WTC11 (cell line): ENCODE measurements at regions not wholly inside any gene's neighbourhood (a gene's known extent, or its start where the extent isn't known, plus 50 kb on each side); places are given as distances from the start of the nearest gene placed in this dataset.

Experiments used
- ATAC-seq: fragments of 200-7000 bp; cut with Tn5 transposase; 2 replicates; pipeline ENCODE4 v1.10.0; 2021; ENCODE audit warnings: mild to moderate bottlenecking, moderate library complexity
- CTCF ChIA-PET: fragments of 300-600 bp; sonication (Branson Sonifier 250); formaldehyde crosslinking; loops from one replicate; lab custom pipeline; 2021; ENCODE audit warnings: antibody characterized with exemption; lab: Charles Lee
- POLR2A ChIA-PET: fragments of 350-600 bp; sonication (Branson Sonifier 250); formaldehyde crosslinking; loops from one replicate; lab custom pipeline; 2021; ENCODE audit warnings: antibody characterized with exemption; lab: Charles Lee
- DNase-seq: peaks from one replicate; pipeline ENCODE4 v3.0.0; 2021; ENCODE audit warnings: low spot score
- H3K27ac Mint-ChIP-seq: 2 replicates; pipeline ENCODE4 v1.8.0; 2021; ENCODE audit warnings: mixed read lengths
- H3K27me3 Mint-ChIP-seq: 2 replicates; pipeline ENCODE4 v1.8.0; 2021; ENCODE audit warnings: low read depth, mild to moderate bottlenecking, moderate library complexity, mixed read lengths
- H3K36me3 Mint-ChIP-seq: 2 replicates; pipeline ENCODE4 v1.8.0; 2021; ENCODE audit warnings: mixed read lengths
- H3K4me1 Mint-ChIP-seq: 2 replicates; pipeline ENCODE4 v1.8.0; 2022; ENCODE audit warnings: mixed read lengths
- H3K4me3 Mint-ChIP-seq: 2 replicates; pipeline ENCODE4 v1.8.0; 2021; ENCODE audit warnings: mild to moderate bottlenecking, moderate library complexity, mixed read lengths
- H3K9me3 Mint-ChIP-seq: 2 replicates; pipeline ENCODE4 v1.8.0; 2021; ENCODE audit warnings: mixed read lengths
- ESRRA ChIP-seq: sonication (generic); formaldehyde crosslinking; IDR thresholded peaks from 2 replicates; pipeline ENCODE4 v1.8.1; 2022; ENCODE audit warnings: mild to moderate bottlenecking, missing genetic modification reagents, borderline replicate concordance
- FOXJ3 ChIP-seq: sonication (generic); formaldehyde crosslinking; IDR thresholded peaks from 2 replicates; pipeline ENCODE4 v1.9.0; 2021; ENCODE audit warnings: missing genetic modification reagents, mild to moderate bottlenecking, borderline replicate concordance
- FOXP1 ChIP-seq: sonication (generic); formaldehyde crosslinking; IDR thresholded peaks from 2 replicates; pipeline ENCODE4 v1.8.0; 2022; ENCODE audit warnings: missing genetic modification reagents, mild to moderate bottlenecking, moderate library complexity, borderline replicate concordance
- KAT7 ChIP-seq: sonication (generic); formaldehyde crosslinking; IDR thresholded peaks from 2 replicates; pipeline ENCODE4 v1.8.1; 2023; ENCODE audit warnings: missing genetic modification reagents, mild to moderate bottlenecking, borderline replicate concordance
- NR2C2 ChIP-seq: sonication (generic); formaldehyde crosslinking; IDR thresholded peaks from 2 replicates; pipeline ENCODE4 v1.8.0; 2022; ENCODE audit warnings: mild to moderate bottlenecking, missing genetic modification reagents
- OVOL2 ChIP-seq: fragments of 250-450 bp; sonication (Bioruptor Pico); IDR thresholded peaks from 2 replicates; pipeline ENCODE4 v1.9.0; 2021; ENCODE audit warnings: mild to moderate bottlenecking, borderline replicate concordance
- PRRX2 ChIP-seq: fragments of 250-450 bp; sonication (Bioruptor Pico); IDR thresholded peaks from 2 replicates; pipeline ENCODE4 v1.8.0; 2021; ENCODE audit warnings: mild to moderate bottlenecking
- SP1 ChIP-seq: sonication (generic); formaldehyde crosslinking; conservative IDR thresholded peaks from 2 replicates; pipeline ENCODE4 v1.8.1; 2022; ENCODE audit warnings: missing genetic modification reagents
- TEAD4 ChIP-seq: sonication (generic); formaldehyde crosslinking; IDR thresholded peaks from 2 replicates; pipeline ENCODE4 v1.8.0; 2022; ENCODE audit warnings: mild to moderate bottlenecking, missing genetic modification reagents
- ZBTB43 ChIP-seq: sonication (generic); formaldehyde crosslinking; IDR thresholded peaks from 2 replicates; pipeline ENCODE4 v1.8.1; 2023; ENCODE audit warnings: mild to moderate bottlenecking, missing genetic modification reagents
- ZNF263 ChIP-seq: sonication (generic); formaldehyde crosslinking; IDR thresholded peaks from 2 replicates; pipeline ENCODE4 v1.8.1; 2022; ENCODE audit warnings: low read depth, mild to moderate bottlenecking, moderate library complexity, missing genetic modification reagents
- ZNF416 ChIP-seq: fragments of 250-450 bp; sonication (Bioruptor Pico); IDR thresholded peaks from 2 replicates; pipeline ENCODE4 v1.9.0; 2021; ENCODE audit warnings: mild to moderate bottlenecking, inconsistent platforms
- ZNF425 ChIP-seq: fragments of 250-450 bp; sonication (Bioruptor Pico); conservative IDR thresholded peaks from 2 replicates; pipeline ENCODE4 v1.9.0; 2021; ENCODE audit warnings: mild to moderate bottlenecking
- ZNF671 ChIP-seq: fragments of 250-450 bp; sonication (Bioruptor Pico); IDR thresholded peaks from 2 replicates; pipeline ENCODE4 v1.8.0; 2021; ENCODE audit warnings: mild to moderate bottlenecking
- TF ChIP-seq, protein P1 (sequence below): sonication (generic); formaldehyde crosslinking; conservative IDR thresholded peaks from 2 replicates; pipeline ENCODE4 v1.8.1; 2022; ENCODE audit warnings: mild to moderate bottlenecking, missing genetic modification reagents
- TF ChIP-seq, protein P2 (sequence below): sonication (generic); formaldehyde crosslinking; IDR thresholded peaks from 2 replicates; pipeline ENCODE4 v1.8.1; 2023; ENCODE audit warnings: mild to moderate bottlenecking, missing genetic modification reagents
- TF ChIP-seq, protein P3 (sequence below): sonication (generic); formaldehyde crosslinking; IDR thresholded peaks from 2 replicates; pipeline ENCODE4 v1.8.1; 2023; ENCODE audit warnings: mild to moderate bottlenecking, missing genetic modification reagents, moderate library complexity
- TF ChIP-seq, protein P4 (sequence below): fragments of 250-450 bp; sonication (Bioruptor Pico); IDR thresholded peaks from 2 replicates; pipeline ENCODE4 v1.9.0; 2021; ENCODE audit warnings: moderate library complexity, mild to moderate bottlenecking, inconsistent platforms, borderline replicate concordance
- TF ChIP-seq, protein P5 (sequence below): sonication (generic); formaldehyde crosslinking; IDR thresholded peaks from 2 replicates; pipeline ENCODE4 v1.8.1; 2022; ENCODE audit warnings: low read depth, missing genetic modification reagents, borderline replicate concordance
- TF ChIP-seq, protein P6 (sequence below): sonication (generic); formaldehyde crosslinking; IDR thresholded peaks from 2 replicates; pipeline ENCODE4 v1.8.0; 2022; ENCODE audit warnings: mild to moderate bottlenecking, missing genetic modification reagents

GRCh38 chr12:72774023-72774422, 501.9 kb downstream of the TRHDE start:
- H3K4me3 Mint-ChIP-seq: no peak overlapping the region
- TF ChIP-seq, protein P1, sequence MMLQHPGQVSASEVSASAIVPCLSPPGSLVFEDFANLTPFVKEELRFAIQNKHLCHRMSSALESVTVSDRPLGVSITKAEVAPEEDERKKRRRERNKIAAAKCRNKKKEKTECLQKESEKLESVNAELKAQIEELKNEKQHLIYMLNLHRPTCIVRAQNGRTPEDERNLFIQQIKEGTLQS: no peak
- TF ChIP-seq, protein P2, sequence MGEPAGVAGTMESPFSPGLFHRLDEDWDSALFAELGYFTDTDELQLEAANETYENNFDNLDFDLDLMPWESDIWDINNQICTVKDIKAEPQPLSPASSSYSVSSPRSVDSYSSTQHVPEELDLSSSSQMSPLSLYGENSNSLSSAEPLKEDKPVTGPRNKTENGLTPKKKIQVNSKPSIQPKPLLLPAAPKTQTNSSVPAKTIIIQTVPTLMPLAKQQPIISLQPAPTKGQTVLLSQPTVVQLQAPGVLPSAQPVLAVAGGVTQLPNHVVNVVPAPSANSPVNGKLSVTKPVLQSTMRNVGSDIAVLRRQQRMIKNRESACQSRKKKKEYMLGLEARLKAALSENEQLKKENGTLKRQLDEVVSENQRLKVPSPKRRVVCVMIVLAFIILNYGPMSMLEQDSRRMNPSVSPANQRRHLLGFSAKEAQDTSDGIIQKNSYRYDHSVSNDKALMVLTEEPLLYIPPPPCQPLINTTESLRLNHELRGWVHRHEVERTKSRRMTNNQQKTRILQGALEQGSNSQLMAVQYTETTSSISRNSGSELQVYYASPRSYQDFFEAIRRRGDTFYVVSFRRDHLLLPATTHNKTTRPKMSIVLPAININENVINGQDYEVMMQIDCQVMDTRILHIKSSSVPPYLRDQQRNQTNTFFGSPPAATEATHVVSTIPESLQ (CRISPR knock-in tag): no peak
- TF ChIP-seq FOXP1 (CRISPR knock-in tag): no peak
- TF ChIP-seq KAT7 (CRISPR knock-in tag): no peak
- no peak for TF ChIP-seq ZNF671 (CRISPR knock-in tag)
- TF ChIP-seq, all 79 proteins: peak for 0
- Mint-ChIP-seq H3K27ac (no peak overlapping the region), H3K9me3 (no peaks in the 10 kb centered on the region), H3K4me1 (no peaks in the 10 kb centered on the region), H3K36me3 (no peaks in the 10 kb centered on the region), H3K27me3 (no peaks in the 10 kb centered on the region)
- no peak for DNase-seq
- no peak for ATAC-seq
- ChIA-PET POLR2A (no interaction called here), CTCF (no interaction called here)

DNA sequence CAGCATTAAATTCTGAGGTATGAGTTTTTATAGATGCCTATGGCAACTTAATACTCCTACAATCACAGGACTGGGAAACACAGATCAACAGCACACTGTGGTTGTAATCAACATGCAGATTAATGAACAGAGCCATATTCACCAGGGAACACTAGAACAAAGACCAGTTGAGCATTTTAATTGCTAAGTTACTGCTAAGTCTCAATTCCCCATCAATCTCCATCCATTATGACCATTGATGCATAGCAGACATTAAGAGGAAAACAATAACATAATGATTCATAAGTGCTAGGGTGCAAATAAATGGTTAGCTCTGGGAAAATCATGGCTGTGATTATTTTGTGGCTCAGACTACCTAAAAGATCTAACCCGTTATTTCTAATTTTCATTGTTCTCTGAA, 505.6 kb downstream of the TRHDE start:
- POLR2A ChIA-PET: no interaction called here
- H3K9me3 Mint-ChIP-seq: peaks cover 12% of the 10 kb centered on the region
- CTCF ChIA-PET: no interaction called here
- no peaks in the 10 kb centered on the region for H3K27me3 Mint-ChIP-seq
- DNase-seq (no peak), ATAC-seq (no peak)
- no peak for TF ChIP-seq OVOL2 (CRISPR knock-in tag)
- TF ChIP-seq, protein P3, sequence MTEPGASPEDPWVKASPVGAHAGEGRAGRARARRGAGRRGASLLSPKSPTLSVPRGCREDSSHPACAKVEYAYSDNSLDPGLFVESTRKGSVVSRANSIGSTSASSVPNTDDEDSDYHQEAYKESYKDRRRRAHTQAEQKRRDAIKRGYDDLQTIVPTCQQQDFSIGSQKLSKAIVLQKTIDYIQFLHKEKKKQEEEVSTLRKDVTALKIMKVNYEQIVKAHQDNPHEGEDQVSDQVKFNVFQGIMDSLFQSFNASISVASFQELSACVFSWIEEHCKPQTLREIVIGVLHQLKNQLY: no peak
- no peak for TF ChIP-seq ZNF671 (CRISPR knock-in tag)
- no peak for TF ChIP-seq ZNF425
- TF ChIP-seq, protein P2 (CRISPR knock-in tag): no peak
- no peak for TF ChIP-seq ESRRA (CRISPR knock-in tag)
- TF ChIP-seq TEAD4 (CRISPR knock-in tag): no peak
- no peak for TF ChIP-seq FOXJ3 (CRISPR knock-in tag)
- TF ChIP-seq SP1: no peak
- TF ChIP-seq PRRX2 (CRISPR knock-in tag): no peak
- TF ChIP-seq, protein P4, sequence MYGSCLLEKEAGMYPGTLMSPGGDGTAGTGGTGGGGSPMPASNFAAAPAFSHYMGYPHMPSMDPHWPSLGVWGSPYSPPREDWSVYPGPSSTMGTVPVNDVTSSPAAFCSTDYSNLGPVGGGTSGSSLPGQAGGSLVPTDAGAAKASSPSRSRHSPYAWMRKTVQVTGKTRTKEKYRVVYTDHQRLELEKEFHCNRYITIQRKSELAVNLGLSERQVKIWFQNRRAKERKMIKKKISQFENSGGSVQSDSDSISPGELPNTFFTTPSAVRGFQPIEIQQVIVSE (CRISPR knock-in tag): no peak
- TF ChIP-seq, protein P5, sequence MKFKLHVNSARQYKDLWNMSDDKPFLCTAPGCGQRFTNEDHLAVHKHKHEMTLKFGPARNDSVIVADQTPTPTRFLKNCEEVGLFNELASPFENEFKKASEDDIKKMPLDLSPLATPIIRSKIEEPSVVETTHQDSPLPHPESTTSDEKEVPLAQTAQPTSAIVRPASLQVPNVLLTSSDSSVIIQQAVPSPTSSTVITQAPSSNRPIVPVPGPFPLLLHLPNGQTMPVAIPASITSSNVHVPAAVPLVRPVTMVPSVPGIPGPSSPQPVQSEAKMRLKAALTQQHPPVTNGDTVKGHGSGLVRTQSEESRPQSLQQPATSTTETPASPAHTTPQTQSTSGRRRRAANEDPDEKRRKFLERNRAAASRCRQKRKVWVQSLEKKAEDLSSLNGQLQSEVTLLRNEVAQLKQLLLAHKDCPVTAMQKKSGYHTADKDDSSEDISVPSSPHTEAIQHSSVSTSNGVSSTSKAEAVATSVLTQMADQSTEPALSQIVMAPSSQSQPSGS (CRISPR knock-in tag): no peak
- no peak for TF ChIP-seq ZBTB43 (CRISPR knock-in tag)
- TF ChIP-seq ZNF416 (CRISPR knock-in tag): no peak
- TF ChIP-seq ZNF263: no peak
- TF ChIP-seq, protein P6, sequence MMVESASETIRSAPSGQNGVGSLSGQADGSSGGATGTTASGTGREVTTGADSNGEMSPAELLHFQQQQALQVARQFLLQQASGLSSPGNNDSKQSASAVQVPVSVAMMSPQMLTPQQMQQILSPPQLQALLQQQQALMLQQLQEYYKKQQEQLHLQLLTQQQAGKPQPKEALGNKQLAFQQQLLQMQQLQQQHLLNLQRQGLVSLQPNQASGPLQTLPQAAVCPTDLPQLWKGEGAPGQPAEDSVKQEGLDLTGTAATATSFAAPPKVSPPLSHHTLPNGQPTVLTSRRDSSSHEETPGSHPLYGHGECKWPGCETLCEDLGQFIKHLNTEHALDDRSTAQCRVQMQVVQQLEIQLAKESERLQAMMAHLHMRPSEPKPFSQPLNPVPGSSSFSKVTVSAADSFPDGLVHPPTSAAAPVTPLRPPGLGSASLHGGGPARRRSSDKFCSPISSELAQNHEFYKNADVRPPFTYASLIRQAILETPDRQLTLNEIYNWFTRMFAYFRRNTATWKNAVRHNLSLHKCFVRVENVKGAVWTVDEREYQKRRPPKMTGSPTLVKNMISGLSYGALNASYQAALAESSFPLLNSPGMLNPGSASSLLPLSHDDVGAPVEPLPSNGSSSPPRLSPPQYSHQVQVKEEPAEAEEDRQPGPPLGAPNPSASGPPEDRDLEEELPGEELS (CRISPR knock-in tag): no peak
- TF ChIP-seq NR2C2: no peak
- H3K36me3 Mint-ChIP-seq: no peaks in the 10 kb centered on the region
- no peak overlapping the region for H3K27ac Mint-ChIP-seq
- no peak overlapping the region for H3K4me3 Mint-ChIP-seq
- H3K4me1 Mint-ChIP-seq: no peaks in the 10 kb centered on the region
